Tibial nerve (tissue), 4 donors: ENCODE measurements at regions not wholly inside any gene's neighbourhood (a gene's known extent, or its start where the extent isn't known, plus 50 kb on each side); places are given as distances from the start of the nearest gene placed in this dataset.

Experiments used
- DNase-seq, 2 donors: peaks; one replicate each; pipeline ENCODE4 v3.0.0-alpha.2; 2019; ENCODE audit warnings: low spot score in 2 of 2
- H3K27ac ChIP-seq, 4 donors: fragments of 200-600 bp; sonication (generic) in 3 of 4; one replicate each; pipeline ENCODE4 v1.5.1; 2017 to 2019; ENCODE audit warnings: mild to moderate bottlenecking in 1 of 4
- H3K27me3 ChIP-seq, 2 donors: fragments of 200-600 bp; sonication (generic) in 1 of 2; one replicate each; pipeline versions ENCODE4 v1.5.1 to v1.6.0; 2017 to 2019
- H3K36me3 ChIP-seq, 3 donors: fragments of 200-600 bp; sonication (generic); one replicate each; pipeline ENCODE4 v1.5.1; 2018 to 2019
- H3K4me1 ChIP-seq, 4 donors: fragments of 200-600 bp; sonication (generic) in 3 of 4; one replicate each; pipeline ENCODE4 v1.5.1; 2017 to 2019
- H3K4me3 ChIP-seq, 4 donors: fragments of 200-600 bp; sonication (generic) in 3 of 4; one replicate each; pipeline ENCODE4 v1.5.1; 2017 to 2019; ENCODE audit warnings: mild to moderate bottlenecking in 1 of 4, moderate library complexity in 1 of 4
- H3K9me3 ChIP-seq, 4 donors: fragments of 200-600 bp; sonication (generic) in 3 of 4; one replicate each; pipeline ENCODE4 v1.5.1; 2017 to 2019
- CTCF ChIP-seq, 5 experiments: fragments of 200-600 bp in 3 of 5; fragments of 450-650 bp in 2 of 5; sonication (generic) in 3 of 5; IDR thresholded peaks; one replicate each; pipeline ENCODE4 v1.5.1; 2016 to 2019; ENCODE audit warnings: antibody characterized with exemption in 5 of 5, mild to moderate bottlenecking in 3 of 5, moderate library complexity in 2 of 5
- EP300 ChIP-seq, 2 donors: sonication (generic); formaldehyde crosslinking; IDR thresholded peaks; one replicate each; pipeline ENCODE4 v1.6.1; 2017; ENCODE audit warnings: antibody characterized with exemption in 2 of 2, mild to moderate bottlenecking in 1 of 2
- POLR2A ChIP-seq, 2 donors: fragments of 450-650 bp; IDR thresholded peaks; one replicate each; pipeline ENCODE4 v1.6.1; 2017; ENCODE audit warnings: antibody characterized with exemption in 2 of 2, mild to moderate bottlenecking in 2 of 2, moderate library complexity in 2 of 2
- WGBS, 2 donors: methylation state at CpG; one replicate each; pipeline ENCODE4 v1.1.5; 2018; 5-methylcytosine and 5-hydroxymethylcytosine counted together

DNA sequence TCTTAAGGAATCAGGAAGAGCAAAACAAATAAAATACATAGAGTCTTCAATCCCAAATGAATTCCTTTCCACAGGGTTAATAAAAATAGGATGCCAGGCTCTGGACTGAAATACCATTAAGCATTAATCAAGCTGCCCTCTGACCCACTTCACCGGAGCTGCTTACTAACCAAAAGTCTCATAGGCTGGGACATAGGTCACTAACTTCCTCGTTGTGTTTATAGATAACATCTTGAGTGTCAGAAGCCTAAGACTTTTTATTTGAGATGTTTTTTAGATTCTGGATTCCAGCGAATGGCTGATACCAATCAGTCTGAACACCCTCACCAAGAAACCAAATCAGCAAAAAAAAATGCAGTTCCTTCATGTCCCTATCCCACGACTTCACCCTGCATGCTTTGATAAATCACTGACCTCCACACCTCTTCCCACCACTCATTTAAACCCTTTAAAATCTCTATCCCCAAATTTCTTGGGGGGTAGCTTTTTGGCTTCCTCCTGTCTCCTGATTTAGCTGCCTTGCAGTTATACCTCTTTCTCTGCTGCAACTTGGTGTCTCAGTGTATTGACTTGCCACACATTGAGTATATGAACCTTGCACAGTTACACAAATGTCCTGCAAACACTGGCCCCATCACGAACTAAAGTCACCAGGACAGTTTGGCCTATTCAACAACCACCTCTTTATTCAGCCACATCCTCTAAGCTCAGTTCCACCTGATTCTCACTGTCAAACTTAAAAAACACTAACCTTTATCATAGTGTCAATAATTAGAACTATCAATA, 399.3 kb downstream of the METTL4 start:
- WGBS, 2 donors: 44 to 55% methylated on average over 5 of the region's 5 CpGs
- Histone ChIP-seq H3K4me3 (no peak overlapping the region), H3K27me3 (no peaks in the 10 kb centered on the region), H3K27ac (no peak overlapping the region), H3K9me3 (no peaks in the 10 kb centered on the region), H3K4me1 (peaks cover 0 to 6% (median 0%) of the 10 kb centered on the region in 4 donors), H3K36me3 (no peaks in the 10 kb centered on the region)
- TF ChIP-seq CTCF (IDR thresholded peaks at IDR 0.05) (no peak), EP300 (IDR thresholded peaks at IDR 0.05) (no peak), POLR2A (IDR thresholded peaks at IDR 0.05) (no peak)
- DNase-seq: no peak

- WGBS, 2 donors: 33 to 42% methylated on average over 2 of the region's 2 CpGs
- H3K27ac ChIP-seq: no peak overlapping the region
- no peaks in the 10 kb centered on the region for H3K36me3 ChIP-seq
- H3K27me3 ChIP-seq: no peaks in the 10 kb centered on the region
- H3K4me3 ChIP-seq: no peak overlapping the region
- peaks cover 0 to 6% (median 0%) of the 10 kb centered on the region in 4 donors for H3K4me1 ChIP-seq
- H3K9me3 ChIP-seq: no peaks in the 10 kb centered on the region
- TF ChIP-seq EP300 (IDR thresholded peaks at IDR 0.05): no peak
- no peak for TF ChIP-seq CTCF (IDR thresholded peaks at IDR 0.05)
- no peak for TF ChIP-seq POLR2A (IDR thresholded peaks at IDR 0.05)
- DNase-seq: no peak
These were observed 398.4 kb downstream of the METTL4 start for GRCh38 chr18:2172881-2173280.

- Histone ChIP-seq H3K36me3 (no peaks in the 10 kb centered on the region), H3K27ac (no peak overlapping the region), H3K4me1 (peaks cover 0 to 6% (median 0%) of the 10 kb centered on the region in 4 donors), H3K9me3 (no peaks in the 10 kb centered on the region), H3K27me3 (no peaks in the 10 kb centered on the region), H3K4me3 (no peak overlapping the region)
- 23 to 26% methylated on average over 4 of the region's 4 CpGs for WGBS, 2 donors
- DNase-seq: no peak
- TF ChIP-seq POLR2A (IDR thresholded peaks at IDR 0.05) (no peak), EP300 (IDR thresholded peaks at IDR 0.05) (no peak), CTCF (IDR thresholded peaks at IDR 0.05) (no peak)
These were observed 397.8 kb downstream of the METTL4 start for GRCh38 chr18:2173486-2173885.

DNA sequence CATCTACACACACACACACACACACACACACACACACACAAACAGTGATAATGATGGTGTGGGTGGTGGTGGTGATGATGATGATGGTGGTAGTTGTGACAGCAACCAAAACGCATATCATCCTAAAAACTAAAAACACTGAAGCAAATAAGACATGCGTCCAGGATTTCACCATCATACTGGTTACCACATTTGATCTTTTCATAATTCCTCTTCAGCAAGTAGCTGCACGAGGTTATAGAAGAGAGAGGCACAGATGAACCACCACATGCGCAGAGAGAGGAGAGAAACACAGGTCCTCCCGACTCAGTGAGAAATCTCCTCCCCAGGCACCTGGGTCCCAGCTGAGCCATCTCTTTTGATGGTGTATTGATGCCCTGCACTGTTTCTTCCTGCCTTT, 393.3 kb downstream of the METTL4 start:
- Histone ChIP-seq H3K9me3 (peaks cover 0 to 8% (median 0%) of the 10 kb centered on the region in 4 donors), H3K27me3 (no peaks in the 10 kb centered on the region), H3K4me1 (peaks cover 0 to 6% (median 0%) of the 10 kb centered on the region in 4 donors), H3K4me3 (no peak overlapping the region), H3K27ac (no peak overlapping the region), H3K36me3 (no peaks in the 10 kb centered on the region)
- DNase-seq: no peak
- TF ChIP-seq CTCF (IDR thresholded peaks at IDR 0.05): no peak
- no peak for TF ChIP-seq POLR2A (IDR thresholded peaks at IDR 0.05)
- no peak for TF ChIP-seq EP300 (IDR thresholded peaks at IDR 0.05)
- WGBS, 2 donors: 80 to 88% methylated on average over 5 of the region's 5 CpGs

GRCh38 chr18:2179498-2180183, 391.7 kb downstream of the METTL4 start:
- no peak for DNase-seq
- TF ChIP-seq EP300 (IDR thresholded peaks at IDR 0.05): no peak
- no peak for TF ChIP-seq POLR2A (IDR thresholded peaks at IDR 0.05)
- TF ChIP-seq CTCF (IDR thresholded peaks at IDR 0.05): no peak

More at GRCh38 chr18:2179498-2180183, 391.7 kb downstream of the METTL4 start:
- no peak overlapping the region for H3K4me3 ChIP-seq
- no peaks in the 10 kb centered on the region for H3K27me3 ChIP-seq
- no peak overlapping the region for H3K27ac ChIP-seq
- H3K9me3 ChIP-seq: peaks cover 0 to 8% (median 0%) of the 10 kb centered on the region in 4 donors
- no peaks in the 10 kb centered on the region for H3K36me3 ChIP-seq
- WGBS, 2 donors: 95 to 98% methylated on average over 7 to 8 of the region's 8 CpGs
- H3K4me1 ChIP-seq: no peaks in the 10 kb centered on the region
